Activated CD4-positive, alpha-beta memory T cell treated with anti-CD3 and anti-CD28 coated beads for 36 hours (primary cell): ENCODE measurements at regions not wholly inside any gene's neighbourhood (a gene's known extent, or its start where the extent isn't known, plus 50 kb on each side); places are given as distances from the start of the nearest gene placed in this dataset.

Experiments
- CTCF ChIA-PET: fragments of 350-600 bp; sonication (Branson Sonifier 250); formaldehyde crosslinking; loops from one replicate; lab custom pipeline; 2021; ENCODE audit warnings: antibody characterized with exemption, inconsistent platforms; lab: Charles Lee
- POLR2A ChIA-PET: fragments of 350-600 bp; sonication (Branson Sonifier 250); formaldehyde crosslinking; loops from one replicate; lab custom pipeline; 2021; ENCODE audit warnings: antibody characterized with exemption; lab: Charles Lee
- DNase-seq: peaks from one replicate; pipeline ENCODE4 v3.0.0-alpha.2; 2020
- H3K27ac Mint-ChIP-seq: one replicate; pipeline ENCODE4 v1.8.0; 2021; ENCODE audit warnings: mixed read lengths
- H3K27me3 Mint-ChIP-seq: one replicate; pipeline ENCODE4 v1.8.0; 2021; ENCODE audit warnings: mixed read lengths
- H3K36me3 Mint-ChIP-seq: one replicate; pipeline ENCODE4 v1.8.0; 2021; ENCODE audit warnings: mixed read lengths
- H3K4me1 Mint-ChIP-seq: one replicate; pipeline ENCODE4 v1.8.0; 2021; ENCODE audit warnings: low read depth, mixed read lengths
- H3K4me3 Mint-ChIP-seq: one replicate; pipeline ENCODE4 v1.8.0; 2021; ENCODE audit warnings: mild to moderate bottlenecking, mixed read lengths
- H3K9me3 Mint-ChIP-seq: one replicate; pipeline ENCODE4 v1.8.0; 2021; ENCODE audit warnings: mixed read lengths
- intact Hi-C: fragments of 100-400 bp; cut with micrococcal nuclease; formaldehyde crosslinking; loops from one replicate; pipeline ENCODE4 v1.15.1; 2023

DNA sequence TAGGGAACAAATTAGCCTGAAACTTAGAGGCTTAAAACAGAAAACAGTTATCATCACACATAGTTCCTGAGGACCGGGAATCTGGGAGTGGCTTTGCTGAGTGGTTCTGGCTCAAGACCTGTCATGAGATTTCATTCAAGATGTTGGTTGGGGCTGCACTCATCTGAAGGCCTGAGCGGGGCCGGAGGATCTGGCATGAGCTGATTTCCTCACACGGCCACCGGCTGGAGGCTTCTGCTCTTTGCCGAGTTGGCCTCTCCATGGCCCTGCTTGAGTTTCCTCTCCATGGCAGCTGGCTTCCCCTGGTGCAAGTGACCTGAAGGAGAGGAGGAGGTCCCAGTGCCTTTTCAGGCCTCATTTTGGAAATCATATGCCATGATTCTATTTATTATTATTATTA is 128.1 kb downstream of the PAPOLA start:
- POLR2A ChIA-PET, result no interaction called here
- Mint-ChIP-seq H3K4me1 (no peaks in the 10 kb centered on the region), H3K27ac (no peak overlapping the region), H3K36me3 (no peaks in the 10 kb centered on the region), H3K9me3 (no peaks in the 10 kb centered on the region), H3K27me3 (peaks cover 7% of the 10 kb centered on the region), H3K4me3 (no peak overlapping the region)
- intact Hi-C loops, result no loop called here
- CTCF ChIA-PET, result no interaction called here
- DNase-seq, result no peak

- no peaks in the 10 kb centered on the region for H3K4me1 Mint-ChIP-seq
- no peaks in the 10 kb centered on the region for H3K36me3 Mint-ChIP-seq
- intact Hi-C loops, result no loop called here
- H3K27me3 Mint-ChIP-seq, result peaks cover 3% of the 10 kb centered on the region
- no peak for DNase-seq
- CTCF ChIA-PET, result no interaction called here
- H3K4me3 Mint-ChIP-seq, result no peak overlapping the region
- H3K27ac Mint-ChIP-seq, result no peak overlapping the region
- H3K9me3 Mint-ChIP-seq, result no peaks in the 10 kb centered on the region
- POLR2A ChIA-PET, result no interaction called here
Measured at GRCh38 chr14:96631030-96631429, 128.8 kb downstream of the PAPOLA start.

GRCh38 chr14:96631621-96632362 is 129.6 kb downstream of the PAPOLA start:
- Mint-ChIP-seq H3K9me3 (no peaks in the 10 kb centered on the region), H3K4me1 (no peaks in the 10 kb centered on the region), H3K36me3 (no peaks in the 10 kb centered on the region), H3K4me3 (no peak overlapping the region), H3K27me3 (no peaks in the 10 kb centered on the region), H3K27ac (no peak overlapping the region)
- ChIA-PET POLR2A (no interaction called here), CTCF (no interaction called here)
- DNase-seq, result no peak
- intact Hi-C loops, result no loop called here

- Mint-ChIP-seq H3K4me3 (no peak overlapping the region), H3K4me1 (no peaks in the 10 kb centered on the region), H3K27ac (no peak overlapping the region), H3K36me3 (no peaks in the 10 kb centered on the region), H3K27me3 (no peaks in the 10 kb centered on the region), H3K9me3 (no peaks in the 10 kb centered on the region)
- POLR2A ChIA-PET, result no interaction called here
- CTCF ChIA-PET, result no interaction called here
- intact Hi-C loops, result no loop called here
- DNase-seq, result no peak
Measured at GRCh38 chr14:96632363-96632758, 130.2 kb downstream of the PAPOLA start.

GRCh38 chr14:96633096-96633495 is 130.9 kb downstream of the PAPOLA start:
- Mint-ChIP-seq H3K36me3 (no peaks in the 10 kb centered on the region), H3K27me3 (no peaks in the 10 kb centered on the region), H3K4me3 (no peak overlapping the region), H3K27ac (no peak overlapping the region), H3K9me3 (no peaks in the 10 kb centered on the region), H3K4me1 (no peaks in the 10 kb centered on the region)
- CTCF ChIA-PET, result no interaction called here
- no peak for DNase-seq
- POLR2A ChIA-PET, result no interaction called here
- intact Hi-C loops, result no loop called here

- intact Hi-C loops, result no loop called here
- Mint-ChIP-seq H3K4me1 (no peaks in the 10 kb centered on the region), H3K9me3 (no peaks in the 10 kb centered on the region), H3K27ac (no peak overlapping the region), H3K27me3 (no peaks in the 10 kb centered on the region), H3K4me3 (no peak overlapping the region), H3K36me3 (no peaks in the 10 kb centered on the region)
- CTCF ChIA-PET, result no interaction called here
- POLR2A ChIA-PET, result no interaction called here
- DNase-seq, result no peak
Measured at GRCh38 chr14:96634481-96634880, 132.3 kb downstream of the PAPOLA start.

- H3K36me3 Mint-ChIP-seq, result no peaks in the 10 kb centered on the region
- POLR2A ChIA-PET, result no interaction called here
- H3K27ac Mint-ChIP-seq, result no peak overlapping the region
- no peaks in the 10 kb centered on the region for H3K9me3 Mint-ChIP-seq
- intact Hi-C loops, result no loop called here
- H3K27me3 Mint-ChIP-seq, result no peaks in the 10 kb centered on the region
- no peaks in the 10 kb centered on the region for H3K4me1 Mint-ChIP-seq
- CTCF ChIA-PET, result no interaction called here
- H3K4me3 Mint-ChIP-seq, result no peak overlapping the region
- no peak for DNase-seq
Measured at GRCh38 chr14:96634896-96635295, 132.7 kb downstream of the PAPOLA start.

GRCh38 chr14:96635850-96636249 is 133.7 kb downstream of the PAPOLA start:
- Mint-ChIP-seq H3K27ac (no peak overlapping the region), H3K4me1 (no peaks in the 10 kb centered on the region), H3K9me3 (no peaks in the 10 kb centered on the region), H3K4me3 (no peak overlapping the region), H3K36me3 (no peaks in the 10 kb centered on the region), H3K27me3 (no peaks in the 10 kb centered on the region)
- intact Hi-C loops, result no loop called here
- POLR2A ChIA-PET, result no interaction called here
- no peak for DNase-seq
- CTCF ChIA-PET, result no interaction called here

GRCh38 chr14:96637521-96637920 is 135.3 kb downstream of the PAPOLA start:
- H3K27ac Mint-ChIP-seq, result no peak overlapping the region
- no peaks in the 10 kb centered on the region for H3K9me3 Mint-ChIP-seq
- H3K36me3 Mint-ChIP-seq, result no peaks in the 10 kb centered on the region
- intact Hi-C loops, result no loop called here
- ChIA-PET CTCF (no interaction called here), POLR2A (no interaction called here)
- H3K27me3 Mint-ChIP-seq, result no peaks in the 10 kb centered on the region
- DNase-seq, result no peak
- H3K4me1 Mint-ChIP-seq, result no peaks in the 10 kb centered on the region
- no peak overlapping the region for H3K4me3 Mint-ChIP-seq

GRCh38 chr14:96638041-96638855 is 136.1 kb downstream of the PAPOLA start:
- no peaks in the 10 kb centered on the region for H3K4me1 Mint-ChIP-seq
- DNase-seq, result no peak
- H3K27ac Mint-ChIP-seq, result no peak overlapping the region
- ChIA-PET POLR2A (no interaction called here), CTCF (no interaction called here)
- intact Hi-C loops, result no loop called here
- no peaks in the 10 kb centered on the region for H3K9me3 Mint-ChIP-seq
- H3K27me3 Mint-ChIP-seq, result no peaks in the 10 kb centered on the region
- no peak overlapping the region for H3K4me3 Mint-ChIP-seq
- no peaks in the 10 kb centered on the region for H3K36me3 Mint-ChIP-seq

DNA sequence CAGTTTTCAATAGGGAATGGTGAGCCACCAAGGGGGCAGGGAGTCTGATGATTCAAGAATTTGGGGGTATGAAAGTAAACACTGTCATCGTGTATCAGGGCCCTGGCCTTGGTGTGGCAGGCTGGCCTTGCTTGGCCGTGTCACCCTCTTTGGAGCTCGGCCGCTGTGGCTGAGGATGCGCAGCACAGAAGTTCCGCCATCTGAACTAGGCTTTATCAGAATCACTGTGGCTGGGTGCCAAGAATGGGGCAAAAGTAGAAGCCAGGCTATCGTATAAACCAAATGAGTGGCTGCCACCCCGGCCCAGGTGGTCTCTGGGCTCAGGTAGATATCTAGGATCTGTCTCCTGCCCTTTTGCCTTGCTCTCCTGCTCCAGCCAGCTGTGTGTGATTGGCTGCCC is 137.4 kb downstream of the PAPOLA start:
- Mint-ChIP-seq H3K9me3 (no peaks in the 10 kb centered on the region), H3K4me1 (no peaks in the 10 kb centered on the region), H3K27ac (no peak overlapping the region), H3K27me3 (no peaks in the 10 kb centered on the region), H3K36me3 (no peaks in the 10 kb centered on the region), H3K4me3 (no peak overlapping the region)
- POLR2A ChIA-PET, result no interaction called here
- intact Hi-C loops, result no loop called here
- DNase-seq, result no peak
- CTCF ChIA-PET, result no interaction called here

GRCh38 chr14:96648506-96649326 is 146.5 kb downstream of the PAPOLA start:
- Mint-ChIP-seq H3K27me3 (peaks cover 10% of the 10 kb centered on the region), H3K9me3 (peaks cover 14% of the 10 kb centered on the region), H3K27ac (no peak overlapping the region), H3K36me3 (no peaks in the 10 kb centered on the region), H3K4me1 (no peaks in the 10 kb centered on the region), H3K4me3 (no peak overlapping the region)
- intact Hi-C loops, result no loop called here
- ChIA-PET CTCF (no interaction called here), POLR2A (no interaction called here)
- no peak for DNase-seq
